ENCODE measurements at regions not wholly inside any gene's neighbourhood (a gene's known extent, or its start where the extent isn't known, plus 50 kb on each side); places are given as distances from the start of the nearest gene placed in this dataset.

DNA sequence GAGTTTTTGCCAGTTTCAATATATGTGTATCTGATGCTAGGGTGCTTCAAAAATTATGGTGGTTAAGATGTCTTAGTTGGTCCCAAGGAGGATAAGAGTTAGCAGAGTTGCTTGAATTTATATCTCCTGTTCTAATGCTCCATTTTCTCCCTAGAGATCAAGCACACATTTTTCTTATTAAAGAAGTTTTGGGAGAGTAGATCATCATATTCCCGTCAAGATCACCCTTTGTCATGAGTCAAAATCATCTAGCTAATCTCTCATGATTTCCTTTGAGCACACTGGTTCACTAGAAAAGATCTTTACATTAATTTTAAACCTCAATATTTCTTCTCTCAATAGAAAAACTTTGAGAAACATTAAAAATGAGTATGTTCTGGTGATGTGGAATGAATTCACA, 429.9 kb upstream of the SEMA3A start:
- TF ChIP-seq, protein P1, sequence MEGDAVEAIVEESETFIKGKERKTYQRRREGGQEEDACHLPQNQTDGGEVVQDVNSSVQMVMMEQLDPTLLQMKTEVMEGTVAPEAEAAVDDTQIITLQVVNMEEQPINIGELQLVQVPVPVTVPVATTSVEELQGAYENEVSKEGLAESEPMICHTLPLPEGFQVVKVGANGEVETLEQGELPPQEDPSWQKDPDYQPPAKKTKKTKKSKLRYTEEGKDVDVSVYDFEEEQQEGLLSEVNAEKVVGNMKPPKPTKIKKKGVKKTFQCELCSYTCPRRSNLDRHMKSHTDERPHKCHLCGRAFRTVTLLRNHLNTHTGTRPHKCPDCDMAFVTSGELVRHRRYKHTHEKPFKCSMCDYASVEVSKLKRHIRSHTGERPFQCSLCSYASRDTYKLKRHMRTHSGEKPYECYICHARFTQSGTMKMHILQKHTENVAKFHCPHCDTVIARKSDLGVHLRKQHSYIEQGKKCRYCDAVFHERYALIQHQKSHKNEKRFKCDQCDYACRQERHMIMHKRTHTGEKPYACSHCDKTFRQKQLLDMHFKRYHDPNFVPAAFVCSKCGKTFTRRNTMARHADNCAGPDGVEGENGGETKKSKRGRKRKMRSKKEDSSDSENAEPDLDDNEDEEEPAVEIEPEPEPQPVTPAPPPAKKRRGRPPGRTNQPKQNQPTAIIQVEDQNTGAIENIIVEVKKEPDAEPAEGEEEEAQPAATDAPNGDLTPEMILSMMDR (IDR thresholded peaks at IDR 0.05), result no peak
- TF ChIP-seq POLR2A (IDR thresholded peaks at IDR 0.05) (no peak), EP300 (IDR thresholded peaks at IDR 0.05) (no peak)

All from ovary (tissue), 3 donors.